ENCODE measurements at regions not wholly inside any gene's neighbourhood (a gene's known extent, or its start where the extent isn't known, plus 50 kb on each side); places are given as distances from the start of the nearest gene placed in this dataset.
A peak's percentile ranks its signal among the peaks of the same experiment; 100 is the strongest.
"Not testable (repeated sequence)": the region's sequence is repeated elsewhere in the genome, so short reads cannot be mapped to it uniquely, and the experiment has no call there.

GRCh38 chr22:22759371-22759770, 115.0 kb downstream of the GGTLC2 start:
- DNase-seq = no peak

GRCh38 chr22:22759889-22760546, 115.6 kb downstream of the GGTLC2 start:
- DNase-seq = no peak

- no peak for DNase-seq
Observed at GRCh38 chr22:22761606-22761962, 117.2 kb downstream of the GGTLC2 start.

- DNase-seq = no peak
Observed at GRCh38 chr22:22761963-22762772, 117.8 kb downstream of the GGTLC2 start.

GRCh38 chr22:22763512-22763911, 119.1 kb downstream of the GGTLC2 start:
- no peak for DNase-seq

- no peak for DNase-seq
Observed at GRCh38 chr22:22764085-22764484, 119.7 kb downstream of the GGTLC2 start.

- no peak for DNase-seq
Observed at GRCh38 chr22:22767876-22768602, 119.6 kb upstream of the IGLL5 start.

GRCh38 chr22:22768885-22769284, 118.7 kb upstream of the IGLL5 start:
- no peak for DNase-seq

GRCh38 chr22:22769434-22770279, 118.0 kb upstream of the IGLL5 start:
- no peak for DNase-seq

- DNase-seq = peak; percentile 56 to 68
Observed at GRCh38 chr22:22770280-22770871, 117.2 kb upstream of the IGLL5 start.

GRCh38 chr22:22770881-22771280, 116.7 kb upstream of the IGLL5 start:
- DNase-seq = no peak

- no peak for DNase-seq
Observed at GRCh38 chr22:22771696-22772377, 115.8 kb upstream of the IGLL5 start.

GRCh38 chr22:22772396-22772795, 115.2 kb upstream of the IGLL5 start:
- no peak for DNase-seq

GRCh38 chr22:22772883-22773282, 114.7 kb upstream of the IGLL5 start:
- DNase-seq = no peak

GRCh38 chr22:22773427-22773826, 114.2 kb upstream of the IGLL5 start:
- no peak for DNase-seq

GRCh38 chr22:22773979-22774604, 113.5 kb upstream of the IGLL5 start:
- no peak for DNase-seq

GRCh38 chr22:22774762-22775161, 112.9 kb upstream of the IGLL5 start:
- not testable (repeated sequence) for DNase-seq

- DNase-seq = no peak
Observed at GRCh38 chr22:22776121-22776520, 111.5 kb upstream of the IGLL5 start.

- DNase-seq = no peak
Observed at GRCh38 chr22:22779213-22779612, 108.4 kb upstream of the IGLL5 start.

GRCh38 chr22:22783575-22783974, 104.0 kb upstream of the IGLL5 start:
- DNase-seq = no peak
